ENCODE measurements at regions not wholly inside any gene's neighbourhood (a gene's known extent, or its start where the extent isn't known, plus 50 kb on each side); places are given as distances from the start of the nearest gene placed in this dataset.

- intact Hi-C loops (cut with DNase I): no loop called here
- WGBS: 64% methylated on average over 5 of the region's 5 CpGs
- Histone ChIP-seq H3K4me3 (no peak overlapping the region), H3K27me3 (replicated peaks; ENCODE audit: insufficient read depth) (no peaks in the 10 kb centered on the region), H3K36me3 (no peaks in the 10 kb centered on the region), H3K27ac (no peak overlapping the region), H3K9me3 (no peaks in the 10 kb centered on the region), H3K4me1 (replicated peaks) (no peaks in the 10 kb centered on the region)
- DNase-seq (ENCODE audit: low spot score): no peak
- TF ChIP-seq POLR2A (IDR thresholded peaks at IDR 0.05) (no peak), POLR2AphosphoS5 (IDR thresholded peaks at IDR 0.05) (no peak), CTCF (IDR thresholded peaks at IDR 0.05) (no peak)
Measured at GRCh38 chr4:122041312-122041711, 89.5 kb upstream of the TRPC3 start.

- WGBS: 17% methylated on average over 2 of the region's 2 CpGs
- intact Hi-C loops (cut with DNase I): no loop called here
- no peaks in the 10 kb centered on the region for H3K27me3 ChIP-seq (replicated peaks; ENCODE audit: insufficient read depth)
Measured at GRCh38 chr4:122038896-122039295, 87.0 kb upstream of the TRPC3 start.

GRCh38 chr4:122034619-122035018 lies 82.8 kb upstream of the TRPC3 start:
- 77% methylated on average over 1 of the region's 1 CpG for WGBS
- no peaks in the 10 kb centered on the region for H3K27me3 ChIP-seq (replicated peaks; ENCODE audit: insufficient read depth)
- H3K9me3 ChIP-seq: no peaks in the 10 kb centered on the region
- intact Hi-C loops (cut with DNase I): no loop called here
- no peak overlapping the region for H3K27ac ChIP-seq
- no peaks in the 10 kb centered on the region for H3K36me3 ChIP-seq
- H3K4me1 ChIP-seq (replicated peaks): no peaks in the 10 kb centered on the region
- no peak for DNase-seq (ENCODE audit: low spot score)
- no peak overlapping the region for H3K4me3 ChIP-seq
- TF ChIP-seq POLR2A (IDR thresholded peaks at IDR 0.05) (no peak), CTCF (IDR thresholded peaks at IDR 0.05) (no peak), POLR2AphosphoS5 (IDR thresholded peaks at IDR 0.05) (no peak)

More at GRCh38 chr4:122038896-122039295, 87.0 kb upstream of the TRPC3 start:
- H3K4me3 ChIP-seq: no peak overlapping the region
- no peaks in the 10 kb centered on the region for H3K4me1 ChIP-seq (replicated peaks)
- TF ChIP-seq POLR2AphosphoS5 (IDR thresholded peaks at IDR 0.05) (no peak), POLR2A (IDR thresholded peaks at IDR 0.05) (no peak)
- DNase-seq (ENCODE audit: low spot score): no peak
- no peaks in the 10 kb centered on the region for H3K36me3 ChIP-seq
- H3K27ac ChIP-seq: no peak overlapping the region
- no peaks in the 10 kb centered on the region for H3K9me3 ChIP-seq

GRCh38 chr4:122027203-122027602 lies 75.3 kb upstream of the TRPC3 start:
- no peak for DNase-seq (ENCODE audit: low spot score)
- Histone ChIP-seq H3K4me1 (replicated peaks) (no peaks in the 10 kb centered on the region), H3K9me3 (no peaks in the 10 kb centered on the region), H3K27me3 (replicated peaks; ENCODE audit: insufficient read depth) (no peaks in the 10 kb centered on the region), H3K36me3 (no peaks in the 10 kb centered on the region), H3K27ac (no peak overlapping the region), H3K4me3 (no peak overlapping the region)
- TF ChIP-seq POLR2AphosphoS5 (IDR thresholded peaks at IDR 0.05) (no peak), CTCF (IDR thresholded peaks at IDR 0.05) (no peak), POLR2A (IDR thresholded peaks at IDR 0.05) (no peak)
- intact Hi-C loops (cut with DNase I): no loop called here
- 45% methylated on average over 2 of the region's 2 CpGs for WGBS

- Histone ChIP-seq H3K27ac (no peak overlapping the region), H3K27me3 (replicated peaks; ENCODE audit: insufficient read depth) (no peaks in the 10 kb centered on the region), H3K36me3 (no peaks in the 10 kb centered on the region), H3K9me3 (no peaks in the 10 kb centered on the region), H3K4me3 (no peak overlapping the region), H3K4me1 (replicated peaks) (no peaks in the 10 kb centered on the region)
- DNase-seq (ENCODE audit: low spot score): no peak
- TF ChIP-seq POLR2AphosphoS5 (IDR thresholded peaks at IDR 0.05) (no peak), POLR2A (IDR thresholded peaks at IDR 0.05) (no peak), CTCF (IDR thresholded peaks at IDR 0.05) (no peak)
- intact Hi-C loops (cut with DNase I): no loop called here
- 15% methylated on average over 2 of the region's 2 CpGs for WGBS
Measured at GRCh38 chr4:122017296-122017695, 65.4 kb upstream of the TRPC3 start.
